ENCODE measurements at regions not wholly inside any gene's neighbourhood (a gene's known extent, or its start where the extent isn't known, plus 50 kb on each side); places are given as distances from the start of the nearest gene placed in this dataset.
"Not testable (repeated sequence)": the region's sequence is repeated elsewhere in the genome, so short reads cannot be mapped to it uniquely, and the experiment has no call there.

DNA sequence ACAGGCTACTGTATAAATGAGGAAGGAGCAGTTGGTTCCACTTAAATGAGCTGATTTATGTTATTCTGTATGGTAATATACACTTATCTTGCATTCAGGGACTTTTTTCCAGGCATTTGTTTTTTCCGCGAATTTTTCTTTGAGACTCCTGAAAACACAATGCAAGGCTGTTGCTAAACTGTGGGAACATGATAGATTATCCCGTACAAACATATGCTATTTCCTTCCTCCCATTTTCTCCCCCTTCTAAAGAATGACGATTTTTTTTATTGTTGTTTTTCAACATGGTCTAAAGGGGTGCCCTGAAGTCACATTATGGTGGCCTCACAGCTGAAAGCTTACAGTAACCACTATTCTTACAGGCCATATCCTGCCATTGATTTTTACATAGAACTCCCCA, 523.9 kb upstream of the NRP1 start:
- Histone ChIP-seq H3K79me1 (replicated peaks; ENCODE audit: low read length, poor library complexity, severe bottlenecking) (no peaks in the 10 kb centered on the region), H3K27ac (ENCODE audit: low read length, poor library complexity, severe bottlenecking) (no peak overlapping the region), H2AK5ac (ENCODE audit: low read length, severe bottlenecking) (no peak overlapping the region), H3K23ac (ENCODE audit: low read length in 2 of 2) (no peak overlapping the region), H2BK5ac (ENCODE audit: low read depth, low read length, poor library complexity, severe bottlenecking) (no peak overlapping the region), H2AFZ (ENCODE audit: low read depth, low read length) (no peak overlapping the region), H3K9me3 (ENCODE audit: control insufficient read depth, low read length) (no peaks in the 10 kb centered on the region), H3K4ac (ENCODE audit: low read depth in 1 of 2, low read length in 2 of 2) (no peak overlapping the region), H3K9ac (ENCODE audit: low read length) (no peak overlapping the region), H4K91ac (ENCODE audit: low read length) (no peak overlapping the region), H2BK12ac (ENCODE audit: low read length in 2 of 2) (no peak overlapping the region), H2BK120ac (ENCODE audit: low read depth, low read length) (no peak overlapping the region), H4K8ac (ENCODE audit: low read length) (no peak overlapping the region), H3K14ac (ENCODE audit: low read length in 2 of 2) (no peak overlapping the region), H3K4me3 (ENCODE audit: insufficient read depth in 1 of 2, low read depth in 1 of 2, low read length in 2 of 2) (no peak overlapping the region), H3K4me2 (ENCODE audit: low read length, poor library complexity, severe bottlenecking) (no peak overlapping the region), H3K4me1 (ENCODE audit: control insufficient read depth, insufficient read depth, low read depth, low read length) (peaks cover 2% of the 10 kb centered on the region), H3K36me3 (ENCODE audit: control insufficient read depth in 1 of 2, insufficient read depth in 2 of 2, low read depth in 1 of 2, low read length in 2 of 2) (no peaks in the 10 kb centered on the region), H3K27me3 (ENCODE audit: control insufficient read depth in 1 of 2, insufficient read depth in 1 of 2, low read length in 2 of 2) (no peaks in the 10 kb centered on the region), H3K18ac (ENCODE audit: low read depth in 1 of 2, low read length in 2 of 2) (no peak overlapping the region), H2BK15ac (ENCODE audit: low read depth, poor library complexity, severe bottlenecking) (no peak overlapping the region)
- DNase-seq, result no peak
- 88% methylated on average over 4 of the region's 4 CpGs for WGBS

DNA sequence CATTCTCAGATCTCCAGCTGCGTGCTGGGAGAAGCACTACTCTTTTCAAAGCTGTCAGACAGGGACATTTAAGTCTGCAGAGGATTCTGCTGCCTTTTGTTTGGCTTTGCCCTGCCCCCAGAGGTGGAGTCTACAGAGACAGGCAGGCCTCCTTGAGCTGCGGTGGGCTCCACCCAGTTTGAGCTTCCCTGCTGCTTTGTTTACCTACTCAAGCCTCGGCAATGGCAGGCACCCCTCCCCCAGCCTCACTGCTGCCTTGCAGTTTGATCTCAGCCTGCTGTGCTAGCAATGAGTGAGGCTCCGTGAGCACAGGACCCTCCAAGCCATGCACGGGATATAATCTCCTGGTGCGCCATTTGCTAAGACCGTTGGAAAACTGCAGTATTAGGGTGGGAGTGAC, 518.8 kb upstream of the NRP1 start:
- H3K18ac ChIP-seq (ENCODE audit: low read depth in 1 of 2, low read length in 2 of 2); H4K91ac ChIP-seq (ENCODE audit: low read length); H2BK12ac ChIP-seq (ENCODE audit: low read length in 2 of 2); H3K4me1 ChIP-seq (ENCODE audit: control insufficient read depth, insufficient read depth, low read depth, low read length); H3K14ac ChIP-seq (ENCODE audit: low read length in 2 of 2); H2AFZ ChIP-seq (ENCODE audit: low read depth, low read length); H3K23ac ChIP-seq (ENCODE audit: low read length in 2 of 2); H3K4ac ChIP-seq (ENCODE audit: low read depth in 1 of 2, low read length in 2 of 2); H2AK5ac ChIP-seq (ENCODE audit: low read length, severe bottlenecking); H2BK120ac ChIP-seq (ENCODE audit: low read depth, low read length); H3K36me3 ChIP-seq (ENCODE audit: control insufficient read depth in 1 of 2, insufficient read depth in 2 of 2, low read depth in 1 of 2, low read length in 2 of 2); H3K9me3 ChIP-seq (ENCODE audit: control insufficient read depth, low read length); H3K27me3 ChIP-seq (ENCODE audit: control insufficient read depth in 1 of 2, insufficient read depth in 1 of 2, low read length in 2 of 2); H4K8ac ChIP-seq (ENCODE audit: low read length); H2BK5ac ChIP-seq (ENCODE audit: low read depth, low read length, poor library complexity, severe bottlenecking); DNase-seq; H3K4me3 ChIP-seq (ENCODE audit: insufficient read depth in 1 of 2, low read depth in 1 of 2, low read length in 2 of 2); H3K27ac ChIP-seq (ENCODE audit: low read length, poor library complexity, severe bottlenecking); H3K79me1 ChIP-seq (replicated peaks; ENCODE audit: low read length, poor library complexity, severe bottlenecking); H2BK15ac ChIP-seq (ENCODE audit: low read depth, poor library complexity, severe bottlenecking); H3K9ac ChIP-seq (ENCODE audit: low read length); H3K4me2 ChIP-seq (ENCODE audit: low read length, poor library complexity, severe bottlenecking): not testable (repeated sequence)
- 90% methylated on average over 7 of the region's 7 CpGs for WGBS

DNA sequence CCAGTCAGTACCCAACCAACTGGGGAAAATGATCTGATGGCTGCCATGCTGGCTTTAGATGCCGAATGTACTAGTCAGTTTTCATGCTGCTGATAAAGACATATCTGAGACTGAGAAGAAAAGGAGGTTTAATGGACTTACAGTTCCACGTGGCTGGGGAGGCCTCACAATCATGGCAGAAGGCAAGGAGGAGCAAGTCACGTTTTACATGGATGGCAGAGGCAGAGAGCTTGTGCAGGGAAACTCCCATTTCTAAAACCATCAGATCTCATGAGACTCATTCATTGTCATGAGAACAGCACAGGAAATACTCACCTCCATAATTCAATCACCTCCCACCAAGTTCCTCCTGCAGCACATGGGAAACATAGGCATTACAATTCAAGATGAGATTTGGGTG, 508.9 kb upstream of the NRP1 start:
- Histone ChIP-seq H4K8ac (ENCODE audit: low read length) (no peak overlapping the region), H3K27me3 (ENCODE audit: control insufficient read depth in 1 of 2, insufficient read depth in 1 of 2, low read length in 2 of 2) (no peaks in the 10 kb centered on the region), H3K4me3 (ENCODE audit: insufficient read depth in 1 of 2, low read depth in 1 of 2, low read length in 2 of 2) (no peak overlapping the region), H3K23ac (ENCODE audit: low read length in 2 of 2) (no peak overlapping the region), H3K4ac (ENCODE audit: low read depth in 1 of 2, low read length in 2 of 2) (no peak overlapping the region), H3K79me1 (replicated peaks; ENCODE audit: low read length, poor library complexity, severe bottlenecking) (no peaks in the 10 kb centered on the region), H3K27ac (ENCODE audit: low read length, poor library complexity, severe bottlenecking) (no peak overlapping the region), H3K9ac (ENCODE audit: low read length) (no peak overlapping the region), H2BK120ac (ENCODE audit: low read depth, low read length) (no peak overlapping the region), H3K4me2 (ENCODE audit: low read length, poor library complexity, severe bottlenecking) (no peak overlapping the region), H2BK15ac (ENCODE audit: low read depth, poor library complexity, severe bottlenecking) (no peak overlapping the region), H3K9me3 (ENCODE audit: control insufficient read depth, low read length) (no peaks in the 10 kb centered on the region), H2BK12ac (ENCODE audit: low read length in 2 of 2) (no peak overlapping the region), H3K36me3 (ENCODE audit: control insufficient read depth in 1 of 2, insufficient read depth in 2 of 2, low read depth in 1 of 2, low read length in 2 of 2) (no peaks in the 10 kb centered on the region), H2AFZ (ENCODE audit: low read depth, low read length) (no peak overlapping the region), H3K18ac (ENCODE audit: low read depth in 1 of 2, low read length in 2 of 2) (no peak overlapping the region), H2AK5ac (ENCODE audit: low read length, severe bottlenecking) (no peak overlapping the region), H3K14ac (ENCODE audit: low read length in 2 of 2) (no peak overlapping the region), H3K4me1 (ENCODE audit: control insufficient read depth, insufficient read depth, low read depth, low read length) (no peaks in the 10 kb centered on the region), H4K91ac (ENCODE audit: low read length) (no peak overlapping the region), H2BK5ac (ENCODE audit: low read depth, low read length, poor library complexity, severe bottlenecking) (no peak overlapping the region)
- DNase-seq, result no peak
- WGBS, result 69% methylated on average over 3 of the region's 3 CpGs

DNA sequence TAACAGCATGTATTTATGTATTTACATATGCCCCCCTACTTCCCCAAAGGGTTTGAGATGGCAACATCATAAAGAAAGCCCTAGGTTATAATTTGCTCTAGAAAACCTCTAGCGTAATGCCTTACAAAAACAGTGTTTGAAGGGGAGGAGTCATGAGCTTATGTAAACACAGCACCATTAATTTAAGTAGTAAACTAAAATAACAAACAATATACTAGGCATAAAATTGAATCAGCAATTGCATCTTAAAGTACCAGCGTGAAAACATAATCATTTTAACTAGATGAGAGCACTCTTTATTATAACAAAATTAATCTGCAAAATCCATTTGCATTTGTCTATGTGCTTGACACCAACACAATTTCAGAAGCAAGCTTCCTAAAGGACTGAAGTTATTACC, 507.2 kb upstream of the NRP1 start:
- DNase-seq, result no peak
- H2BK120ac ChIP-seq (ENCODE audit: low read depth, low read length), result no peak overlapping the region

More for the DNA sequence above, 507.2 kb upstream of the NRP1 start:
- Histone ChIP-seq H3K18ac (ENCODE audit: low read depth in 1 of 2, low read length in 2 of 2) (no peak overlapping the region), H2BK12ac (ENCODE audit: low read length in 2 of 2) (no peak overlapping the region), H3K23ac (ENCODE audit: low read length in 2 of 2) (no peak overlapping the region), H3K79me1 (replicated peaks; ENCODE audit: low read length, poor library complexity, severe bottlenecking) (no peaks in the 10 kb centered on the region), H2AFZ (ENCODE audit: low read depth, low read length) (no peak overlapping the region), H3K9me3 (ENCODE audit: control insufficient read depth, low read length) (no peaks in the 10 kb centered on the region), H3K14ac (ENCODE audit: low read length in 2 of 2) (no peak overlapping the region), H4K91ac (ENCODE audit: low read length) (no peak overlapping the region), H3K4me2 (ENCODE audit: low read length, poor library complexity, severe bottlenecking) (no peak overlapping the region), H3K4me3 (ENCODE audit: insufficient read depth in 1 of 2, low read depth in 1 of 2, low read length in 2 of 2) (no peak overlapping the region), H2AK5ac (ENCODE audit: low read length, severe bottlenecking) (no peak overlapping the region), H3K36me3 (ENCODE audit: control insufficient read depth in 1 of 2, insufficient read depth in 2 of 2, low read depth in 1 of 2, low read length in 2 of 2) (no peaks in the 10 kb centered on the region), H2BK5ac (ENCODE audit: low read depth, low read length, poor library complexity, severe bottlenecking) (no peak overlapping the region), H4K8ac (ENCODE audit: low read length) (no peak overlapping the region), H3K9ac (ENCODE audit: low read length) (no peak overlapping the region), H3K4me1 (ENCODE audit: control insufficient read depth, insufficient read depth, low read depth, low read length) (no peaks in the 10 kb centered on the region), H3K27ac (ENCODE audit: low read length, poor library complexity, severe bottlenecking) (no peak overlapping the region), H3K27me3 (ENCODE audit: control insufficient read depth in 1 of 2, insufficient read depth in 1 of 2, low read length in 2 of 2) (peaks cover 0 to 3% of the 10 kb centered on the region in 2 experiments), H3K4ac (ENCODE audit: low read depth in 1 of 2, low read length in 2 of 2) (no peak overlapping the region), H2BK15ac (ENCODE audit: low read depth, poor library complexity, severe bottlenecking) (no peak overlapping the region)
- 78% methylated on average over 1 of the region's 2 CpGs for WGBS

All from mesenchymal stem cell (in vitro differentiated cells and primary cell).